SK-N-SH (cell line): ENCODE measurements at regions not wholly inside any gene's neighbourhood (a gene's known extent, or its start where the extent isn't known, plus 50 kb on each side); places are given as distances from the start of the nearest gene placed in this dataset.

Experiments
- CTCF ChIA-PET: fragments of 300-600, 350-600 bp; formaldehyde crosslinking; extraction: SDS; loops from one replicate; lab custom pipeline; 2021; lab: Yijun Ruan, JAX
- POLR2A ChIA-PET: fragments of 350-600 bp; sonication (Branson Sonifier 250); formaldehyde crosslinking; extraction: SDS; loops from one replicate; lab custom pipeline; 2020; ENCODE audit warnings: antibody characterized with exemption, inconsistent platforms; lab: Yijun Ruan, JAX
- DNase-seq: peaks from one replicate; pipeline ENCODE4 v3.0.0; 2012
- H2AFZ ChIP-seq: fragments of 200-600 bp; sonication (generic); 2 replicates; pipeline ENCODE4 v1.8.1; 2016; ENCODE audit warnings: antibody characterized with exemption, mild to moderate bottlenecking, low read depth
- H3F3A ChIP-seq: fragments of 200-600 bp; sonication (generic); replicated peaks from 2 replicates; pipeline ENCODE3; 2016; ENCODE audit warnings: antibody characterized with exemption, mild to moderate bottlenecking; ENCODE audit not compliant: insufficient read depth
- H3K27ac ChIP-seq, 2 experiments: fragments of 200-500 bp in 1 of 2; fragments of 200-600 bp in 1 of 2; sonication (Bioruptor generic) in 1 of 2; sonication (generic), shearing (Covaris generic) in 1 of 2; 2 replicates each; pipeline versions ENCODE4 v1.5.1 to v1.6.1; 2014 to 2016; ENCODE audit warnings: low read depth in 2 of 2, inconsistent platforms in 1 of 2, low read length in 1 of 2, mild to moderate bottlenecking in 1 of 2, mixed read lengths in 1 of 2
- H3K27me3 ChIP-seq: fragments of 200-600 bp; sonication (generic), shearing (Covaris generic); 2 replicates; pipeline ENCODE4 v1.6.1; 2016; ENCODE audit warnings: mixed run types; ENCODE audit not compliant: insufficient read depth
- H3K36me3 ChIP-seq, 2 experiments: fragments of 200-500 bp in 1 of 2; fragments of 200-600 bp in 1 of 2; sonication (Bioruptor generic) in 1 of 2; sonication (generic) in 1 of 2; replicated peaks in 1 of 2; 2 replicates each; pipeline versions ENCODE3 to v1.5.1; 2014 to 2016; ENCODE audit warnings: low read length in 1 of 2, mild to moderate bottlenecking in 1 of 2; ENCODE audit not compliant: insufficient read depth in 2 of 2, control insufficient read depth in 1 of 2
- H3K4me1 ChIP-seq, 2 experiments: fragments of 200-500 bp in 1 of 2; fragments of 200-600 bp in 1 of 2; sonication (Bioruptor generic) in 1 of 2; sonication (generic), shearing (Covaris generic) in 1 of 2; 2 replicates each; pipeline versions ENCODE4 v1.5.1 to v1.6.1; 2014 to 2016; ENCODE audit warnings: low read depth in 1 of 2, low read length in 1 of 2, mixed run types in 1 of 2; ENCODE audit not compliant: insufficient read depth in 2 of 2, control insufficient read depth in 1 of 2
- H3K4me2 ChIP-seq: fragments of 200-600 bp; sonication (generic), shearing (Covaris generic); 2 replicates; pipeline ENCODE4 v1.6.1; 2017; ENCODE audit warnings: mixed run types
- H3K4me3 ChIP-seq, 2 experiments: fragments of 200-500 bp in 1 of 2; fragments of 200-600 bp in 1 of 2; sonication (Bioruptor generic) in 1 of 2; sonication (generic), shearing (Covaris generic) in 1 of 2; 2 replicates each; pipeline versions ENCODE4 v1.5.1 to v1.8.1; 2014 to 2016; ENCODE audit warnings: low read depth in 2 of 2, inconsistent platforms in 1 of 2, low read length in 1 of 2, mild to moderate bottlenecking in 1 of 2, mixed read lengths in 1 of 2, moderate library complexity in 1 of 2
- H3K79me2 ChIP-seq: fragments of 200-600 bp; sonication (generic); 2 replicates; pipeline ENCODE4 v1.8.1; 2017; ENCODE audit warnings: mild to moderate bottlenecking; ENCODE audit not compliant: insufficient read depth
- H3K9ac ChIP-seq: fragments of 200-600 bp; sonication (generic); 2 replicates; pipeline ENCODE4 v1.6.1; 2017; ENCODE audit warnings: mixed run types
- H3K9me2 ChIP-seq: fragments of 200-600 bp; sonication (generic); 2 replicates; pipeline ENCODE4 v1.6.1; 2017; ENCODE audit warnings: mixed run types
- H3K9me3 ChIP-seq: fragments of 200-600 bp; sonication (generic); 2 replicates; pipeline ENCODE4 v1.6.1; 2017; ENCODE audit warnings: mixed run types, mild to moderate bottlenecking, moderate library complexity
- H4K20me1 ChIP-seq: fragments of 200-600 bp; sonication (generic); 2 replicates; pipeline ENCODE4 v1.6.1; 2017; ENCODE audit warnings: mild to moderate bottlenecking, mixed run types; ENCODE audit not compliant: insufficient read depth
- CHD2 ChIP-seq: fragments of 150-350 bp; IDR thresholded peaks from 2 replicates; pipeline ENCODE4 v1.6.1; 2018; ENCODE audit warnings: low read length; ENCODE audit not compliant: partially characterized antibody
- CTCF ChIP-seq: fragments of 200-600 bp; sonication (generic); IDR thresholded peaks from 2 replicates; pipeline ENCODE4 v1.6.1; 2017; ENCODE audit warnings: antibody characterized with exemption, mild to moderate bottlenecking, moderate library complexity
- ELF1 ChIP-seq: IDR thresholded peaks from 2 replicates; pipeline ENCODE4 v1.4.0; 2012
- EZH2phosphoT487 ChIP-seq: fragments of 200-600 bp; sonication (generic); IDR thresholded peaks from 2 replicates; pipeline ENCODE4 v1.6.1; 2017; ENCODE audit warnings: low read depth, mixed run types, mild to moderate bottlenecking, antibody characterized with exemption, moderate library complexity, borderline replicate concordance
- GATA2 ChIP-seq: sonication (generic); formaldehyde crosslinking; IDR thresholded peaks from 2 replicates; pipeline ENCODE4 v1.5.0; 2020; ENCODE audit warnings: mild to moderate bottlenecking, missing genetic modification reagents
- JUND ChIP-seq: IDR thresholded peaks from 2 replicates; pipeline ENCODE4 v1.4.0; 2012
- NRF1 ChIP-seq: IDR thresholded peaks from 2 replicates; pipeline ENCODE4 v1.6.1; 2012; ENCODE audit warnings: low read depth, mild to moderate bottlenecking, low read length
- PBX3 ChIP-seq: IDR thresholded peaks from 2 replicates; pipeline ENCODE4; 2012
- RAD21 ChIP-seq: IDR thresholded peaks from 2 replicates; pipeline ENCODE4 v1.6.1; 2012; ENCODE audit warnings: mild to moderate bottlenecking, low read length
- RFX5 ChIP-seq: IDR thresholded peaks from 2 replicates; pipeline ENCODE4 v1.6.1; 2012; ENCODE audit warnings: mild to moderate bottlenecking, improper control_type of control experiment, low read length
- RXRA ChIP-seq: IDR thresholded peaks from 2 replicates; pipeline ENCODE4 v1.4.0; 2012; ENCODE audit warnings: low read depth, mild to moderate bottlenecking, borderline replicate concordance
- TEAD4 ChIP-seq: IDR thresholded peaks from 2 replicates; pipeline ENCODE4 v1.4.0; 2012; ENCODE audit warnings: mild to moderate bottlenecking, borderline replicate concordance; ENCODE audit not compliant: insufficient read depth
- USF1 ChIP-seq: IDR thresholded peaks from 2 replicates; pipeline ENCODE4 v1.4.0; 2012; ENCODE audit warnings: low read depth, borderline replicate concordance
- USF2 ChIP-seq: fragments of 150-350 bp; IDR thresholded peaks from 2 replicates; pipeline ENCODE4 v1.6.1; 2017; ENCODE audit warnings: antibody characterized with exemption, low read length, low read depth, borderline replicate concordance
- YY1 ChIP-seq: IDR thresholded peaks from 2 replicates; pipeline ENCODE4 v1.4.0; 2012; ENCODE audit warnings: low read depth, mild to moderate bottlenecking
- WGBS: methylation state at CpG from one replicate; pipeline ENCODE4 v1.1.6; 2017; ENCODE audit warnings: low lambda C conversion rate; 5-methylcytosine and 5-hydroxymethylcytosine counted together

- TF ChIP-seq TEAD4 (no peak), JUND (no peak), PBX3 (no peak), EZH2phosphoT487 (no peak), RFX5 (no peak)
Observed at GRCh38 chr6:130565696-130566095, 199.9 kb downstream of the TMEM200A start (continued).

GRCh38 chr6:130574146-130574545 lies 208.3 kb downstream of the TMEM200A start:
- Histone ChIP-seq H3K79me2 (no peaks in the 10 kb centered on the region), H3K4me1 (no peaks in the 10 kb centered on the region; a peak in 1 of 4 replicates), H3K9me3 (0 out of 2 replicates have a peak, but pooled peaks cover 3% of the 10 kb centered on the region), H3F3A (no peaks in the 10 kb centered on the region), H3K4me2 (no peak overlapping the region), H3K9ac (no peak overlapping the region), H3K4me3 (no peak overlapping the region), H4K20me1 (no peaks in the 10 kb centered on the region), H3K27ac (no peak overlapping the region), H3K27me3 (no peaks in the 10 kb centered on the region), H3K9me2 (no peaks in the 10 kb centered on the region), H3K36me3 (no peaks in the 10 kb centered on the region), H2AFZ (no peak overlapping the region)
- ChIA-PET POLR2A (no interaction called here), CTCF (no interaction called here)
- 54% methylated on average over 2 of the region's 2 CpGs for WGBS
- TF ChIP-seq NRF1, result no peak
- no peak for TF ChIP-seq EZH2phosphoT487
- no peak for TF ChIP-seq USF1
- TF ChIP-seq RXRA, result no peak
- no peak for TF ChIP-seq CTCF
- no peak for TF ChIP-seq YY1
- TF ChIP-seq RAD21, result no peak
- no peak for DNase-seq

- Histone ChIP-seq H3K79me2 (no peaks in the 10 kb centered on the region), H3K4me2 (no peak overlapping the region), H4K20me1 (no peaks in the 10 kb centered on the region), H3K27ac (no peak overlapping the region), H3F3A (no peaks in the 10 kb centered on the region), H3K9me3 (0 out of 2 replicates have a peak, but pooled peaks cover 3% of the 10 kb centered on the region), H3K9ac (no peak overlapping the region), H3K4me3 (no peak overlapping the region), H2AFZ (no peak overlapping the region), H3K9me2 (no peaks in the 10 kb centered on the region), H3K36me3 (no peaks in the 10 kb centered on the region), H3K4me1 (no peaks in the 10 kb centered on the region; a peak in 1 of 4 replicates), H3K27me3 (no peaks in the 10 kb centered on the region)
- DNase-seq, result no peak
- TF ChIP-seq USF2, result no peak
- TF ChIP-seq NRF1, result no peak
- TF ChIP-seq ELF1, result no peak
- no peak for TF ChIP-seq CHD2
- no peak for TF ChIP-seq GATA2
- ChIA-PET POLR2A (no interaction called here), CTCF (no interaction called here)
- 56% methylated on average over 3 of the region's 3 CpGs for WGBS
Observed at GRCh38 chr6:130575557-130575956, 209.7 kb downstream of the TMEM200A start.
